LNCaP clone FGC (cell line): ENCODE measurements at regions not wholly inside any gene's neighbourhood (a gene's known extent, or its start where the extent isn't known, plus 50 kb on each side); places are given as distances from the start of the nearest gene placed in this dataset.
A peak's percentile ranks its signal among the peaks of the same experiment; 100 is the strongest.
"Not testable (repeated sequence)": the region's sequence is repeated elsewhere in the genome, so short reads cannot be mapped to it uniquely, and the experiment has no call there.

Source experiments
- DNase-seq: peaks from one replicate; pipeline ENCODE4 v3.0.0-alpha.2; 2011; ENCODE audit warnings: low read depth
- H3K4me3 ChIP-seq: 2 replicates; pipeline ENCODE4 v1.5.1; 2011; ENCODE audit warnings: mild to moderate bottlenecking, low read depth, low read length, control low read depth
- CTCF ChIP-seq: IDR thresholded peaks from 2 replicates; pipeline ENCODE4 v1.5.1; 2012; ENCODE audit warnings: mild to moderate bottlenecking; ENCODE audit not compliant: control insufficient read depth, insufficient read depth; ENCODE audit errors: extremely low read depth

- no peak for TF ChIP-seq CTCF
- no peak overlapping the region for H3K4me3 ChIP-seq
- DNase-seq = no peak
These were observed 102.5 kb upstream of the AKAP13 start for GRCh38 chr15:85277847-85278370.

GRCh38 chr15:85280203-85280602 is 100.2 kb upstream of the AKAP13 start:
- no peak for TF ChIP-seq CTCF
- DNase-seq = no peak
- no peak overlapping the region for H3K4me3 ChIP-seq

GRCh38 chr15:85281293-85281882 is 99.0 kb upstream of the AKAP13 start:
- TF ChIP-seq CTCF = no peak
- DNase-seq = no peak

GRCh38 chr15:85282504-85283115 is 97.8 kb upstream of the AKAP13 start:
- TF ChIP-seq CTCF = no peak
- DNase-seq = no peak
- H3K4me3 ChIP-seq = no peak overlapping the region

More at GRCh38 chr15:85281293-85281882, 99.0 kb upstream of the AKAP13 start:
- H3K4me3 ChIP-seq = no peak overlapping the region

- not testable (repeated sequence) for H3K4me3 ChIP-seq, DNase-seq
These were observed 96.6 kb upstream of the AKAP13 start for GRCh38 chr15:85283815-85284214.

- no peak overlapping the region for H3K4me3 ChIP-seq
- TF ChIP-seq CTCF = no peak
- DNase-seq = no peak
These were observed 95.9 kb upstream of the AKAP13 start for GRCh38 chr15:85284497-85284896.

GRCh38 chr15:85289677-85290365 is 90.6 kb upstream of the AKAP13 start:
- peak; percentile 90 for DNase-seq
- H3K4me3 ChIP-seq = no peak overlapping the region
- TF ChIP-seq CTCF = peak; percentile 77

GRCh38 chr15:85292583-85292982 is 87.8 kb upstream of the AKAP13 start:
- not testable (repeated sequence) for DNase-seq

More at GRCh38 chr15:85292583-85292982, 87.8 kb upstream of the AKAP13 start:
- H3K4me3 ChIP-seq = not testable (repeated sequence)
